Uterus (tissue), 3 donors: ENCODE measurements at regions not wholly inside any gene's neighbourhood (a gene's known extent, or its start where the extent isn't known, plus 50 kb on each side); places are given as distances from the start of the nearest gene placed in this dataset.

Experiments used
- DNase-seq, 2 donors: peaks; one replicate each; pipeline ENCODE4 v3.0.0-alpha.2; 2019 to 2020
- H3K27ac ChIP-seq, 2 donors: fragments of 200-600 bp; sonication (generic); 1 replicate in 1 of 2; 2 replicates in 1 of 2; pipeline ENCODE4 v1.5.1; 2016 to 2018
- H3K27me3 ChIP-seq, 2 donors: fragments of 200-600 bp; sonication (generic); one replicate each; pipeline ENCODE4 v1.5.1; 2018 to 2019; ENCODE audit warnings: control low read depth in 1 of 2
- H3K36me3 ChIP-seq, 2 donors: fragments of 200-600 bp; sonication (generic); one replicate each; pipeline ENCODE4 v1.5.1; 2019; ENCODE audit warnings: control low read depth in 1 of 2
- H3K4me1 ChIP-seq, 2 donors: fragments of 200-600 bp; sonication (generic); one replicate each; pipeline ENCODE4 v1.5.1; 2018 to 2019; ENCODE audit warnings: control low read depth in 1 of 2
- H3K4me3 ChIP-seq, 2 donors: fragments of 200-600 bp; sonication (generic); 1 replicate in 1 of 2; 2 replicates in 1 of 2; pipeline ENCODE4 v1.5.1; 2018 to 2019; ENCODE audit warnings: mild to moderate bottlenecking in 1 of 2
- H3K9me3 ChIP-seq, 2 donors: fragments of 200-600 bp; sonication (generic); one replicate each; pipeline ENCODE4 v1.5.1; 2019; ENCODE audit warnings: control low read depth in 1 of 2
- POLR2A ChIP-seq, 2 donors: fragments of 450-650 bp; IDR thresholded peaks; one replicate each; pipeline ENCODE4 v1.6.1; 2016; ENCODE audit warnings: antibody characterized with exemption in 2 of 2, mild to moderate bottlenecking in 1 of 2, moderate library complexity in 1 of 2
- intact Hi-C: fragments of 100-400 bp; cut with DNase I; formaldehyde crosslinking; loops from one replicate; pipeline ENCODE4 v1.15.1; 2023; ENCODE audit warnings: low total_unique reads
- TF ChIP-seq, protein P1 (sequence below), 4 experiments: fragments of 200-600 bp in 2 of 4; fragments of 450-650 bp in 2 of 4; sonication (generic) in 2 of 4; IDR thresholded peaks; one replicate each; pipeline ENCODE4 v1.5.1; 2016 to 2019; ENCODE audit warnings: antibody characterized with exemption in 4 of 4, mild to moderate bottlenecking in 2 of 4, moderate library complexity in 1 of 4
- donor health status: DM: yes; HTN: yes; CAD: no.

DNA sequence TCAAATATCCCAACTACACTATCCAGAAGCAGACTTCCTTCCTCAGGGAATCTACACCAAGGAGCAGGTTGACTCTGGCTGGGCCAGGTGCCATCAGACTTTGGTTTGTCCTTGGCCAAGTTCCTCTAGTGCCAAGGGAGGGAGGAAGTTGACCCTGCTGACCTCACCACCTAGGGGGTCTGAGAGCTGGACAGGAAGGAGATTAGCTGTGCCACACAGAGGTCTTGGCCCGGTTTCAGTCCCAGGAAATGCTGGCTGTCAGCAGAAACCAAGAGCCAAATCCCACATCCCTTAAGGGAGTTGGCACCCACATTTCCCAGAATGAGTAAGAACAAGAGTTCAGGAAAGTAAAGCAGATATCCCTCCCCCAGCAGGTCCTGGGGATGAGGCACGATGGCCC, 178.2 kb downstream of the SALL1 start:
- intact Hi-C loops, result no loop called here
- H3K4me1 ChIP-seq, result no peaks in the 10 kb centered on the region

DNA sequence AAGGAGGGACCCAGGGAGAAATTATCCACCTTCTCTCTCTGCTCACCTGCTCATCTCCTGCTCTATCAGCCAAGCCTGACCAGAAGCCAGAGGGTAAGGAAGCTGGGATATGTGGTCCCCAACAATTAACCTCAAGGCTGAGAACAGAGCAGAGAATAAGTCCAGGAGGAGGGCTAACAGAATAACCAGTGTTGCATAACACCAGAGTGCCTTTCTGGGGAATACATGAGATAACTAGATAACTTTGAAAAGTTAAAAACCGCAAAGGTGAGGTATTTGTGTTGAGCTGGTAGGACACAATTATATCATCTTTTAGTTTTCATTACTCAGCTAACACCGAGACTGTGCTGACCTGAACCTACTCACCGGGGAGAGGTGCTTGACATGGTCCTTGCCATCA, 180.8 kb downstream of the SALL1 start:
- H3K27ac ChIP-seq, result no peak overlapping the region
- no peak for TF ChIP-seq POLR2A (IDR thresholded peaks at IDR 0.05)
- TF ChIP-seq, protein P1, sequence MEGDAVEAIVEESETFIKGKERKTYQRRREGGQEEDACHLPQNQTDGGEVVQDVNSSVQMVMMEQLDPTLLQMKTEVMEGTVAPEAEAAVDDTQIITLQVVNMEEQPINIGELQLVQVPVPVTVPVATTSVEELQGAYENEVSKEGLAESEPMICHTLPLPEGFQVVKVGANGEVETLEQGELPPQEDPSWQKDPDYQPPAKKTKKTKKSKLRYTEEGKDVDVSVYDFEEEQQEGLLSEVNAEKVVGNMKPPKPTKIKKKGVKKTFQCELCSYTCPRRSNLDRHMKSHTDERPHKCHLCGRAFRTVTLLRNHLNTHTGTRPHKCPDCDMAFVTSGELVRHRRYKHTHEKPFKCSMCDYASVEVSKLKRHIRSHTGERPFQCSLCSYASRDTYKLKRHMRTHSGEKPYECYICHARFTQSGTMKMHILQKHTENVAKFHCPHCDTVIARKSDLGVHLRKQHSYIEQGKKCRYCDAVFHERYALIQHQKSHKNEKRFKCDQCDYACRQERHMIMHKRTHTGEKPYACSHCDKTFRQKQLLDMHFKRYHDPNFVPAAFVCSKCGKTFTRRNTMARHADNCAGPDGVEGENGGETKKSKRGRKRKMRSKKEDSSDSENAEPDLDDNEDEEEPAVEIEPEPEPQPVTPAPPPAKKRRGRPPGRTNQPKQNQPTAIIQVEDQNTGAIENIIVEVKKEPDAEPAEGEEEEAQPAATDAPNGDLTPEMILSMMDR (IDR thresholded peaks at IDR 0.05), result no peak
- no peak for DNase-seq
- no peaks in the 10 kb centered on the region for H3K27me3 ChIP-seq
- no peak overlapping the region for H3K4me3 ChIP-seq
- intact Hi-C loops, result no loop called here
- H3K36me3 ChIP-seq, result no peaks in the 10 kb centered on the region
- no peaks in the 10 kb centered on the region for H3K9me3 ChIP-seq
- no peaks in the 10 kb centered on the region for H3K4me1 ChIP-seq

More for the DNA sequence above, 178.2 kb downstream of the SALL1 start:
- DNase-seq, result no peak
- no peaks in the 10 kb centered on the region for H3K36me3 ChIP-seq
- H3K9me3 ChIP-seq, result no peaks in the 10 kb centered on the region
- no peaks in the 10 kb centered on the region for H3K27me3 ChIP-seq
- no peak overlapping the region for H3K27ac ChIP-seq
- TF ChIP-seq, protein P1 (IDR thresholded peaks at IDR 0.05), result no peak
- no peak for TF ChIP-seq POLR2A (IDR thresholded peaks at IDR 0.05)
- H3K4me3 ChIP-seq, result no peak overlapping the region

DNA sequence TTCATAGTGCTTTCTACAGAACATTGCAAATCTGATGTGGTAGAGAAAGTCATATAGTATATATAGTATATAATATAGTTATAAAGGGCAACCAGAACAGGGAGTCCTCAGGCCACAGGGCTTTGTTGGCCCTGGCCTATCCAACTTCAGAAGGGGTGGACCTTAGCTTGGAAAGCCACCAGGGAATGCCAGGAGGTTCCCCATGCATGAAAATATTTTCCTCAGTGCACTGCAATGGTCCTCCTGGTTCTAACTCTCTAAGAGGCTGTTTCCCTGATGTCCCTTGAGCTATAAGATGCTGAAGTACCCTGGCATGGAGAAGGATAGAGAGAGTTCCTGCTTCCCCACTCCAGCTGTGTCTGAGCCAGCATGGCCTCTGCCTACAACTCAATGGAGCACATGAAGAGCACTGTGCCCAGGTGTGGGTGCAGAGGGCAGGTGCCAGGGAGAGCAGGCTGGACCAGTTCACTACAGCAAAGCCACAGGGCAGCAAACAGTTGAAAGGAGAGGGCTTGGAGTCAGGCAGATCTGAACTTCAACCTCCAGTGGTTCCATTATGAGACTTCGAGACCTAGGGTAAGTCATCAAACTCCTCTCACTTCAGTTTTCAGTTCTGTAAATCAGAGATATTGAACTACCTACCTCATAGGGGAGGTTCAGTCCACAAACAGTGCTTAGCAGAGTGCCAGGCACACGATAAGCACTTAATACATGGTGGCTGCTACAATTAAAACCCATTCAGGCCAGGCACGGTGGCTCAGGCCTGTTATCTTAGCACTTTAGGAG, 183.1 kb downstream of the SALL1 start:
- H3K36me3 ChIP-seq, result no peaks in the 10 kb centered on the region
- H3K4me1 ChIP-seq, result no peaks in the 10 kb centered on the region
- TF ChIP-seq, protein P1 (IDR thresholded peaks at IDR 0.05), result no peak
- no peak for TF ChIP-seq POLR2A (IDR thresholded peaks at IDR 0.05)
- H3K27me3 ChIP-seq, result no peaks in the 10 kb centered on the region
- no peaks in the 10 kb centered on the region for H3K9me3 ChIP-seq
- DNase-seq, result no peak
- no peak overlapping the region for H3K27ac ChIP-seq
- no peak overlapping the region for H3K4me3 ChIP-seq
- intact Hi-C loops, result no loop called here

DNA sequence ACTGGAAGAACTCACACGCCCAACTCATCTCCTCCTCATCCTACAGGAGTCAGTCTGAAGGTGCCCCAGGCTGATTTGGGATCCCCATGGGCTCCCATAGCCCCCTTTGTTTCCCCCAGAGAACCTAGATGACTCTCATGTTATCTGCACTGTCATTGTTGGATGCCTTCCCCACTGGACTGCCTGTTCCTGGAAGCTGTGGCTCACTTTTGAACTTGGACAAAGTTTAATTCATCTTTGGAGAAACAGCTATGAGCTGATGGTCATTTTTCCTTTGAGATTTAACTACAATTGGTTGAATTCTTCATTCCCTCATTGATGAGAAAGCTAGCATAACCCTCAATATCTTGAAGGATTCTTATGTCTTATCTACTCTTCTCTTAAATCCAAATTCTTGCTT, 186.6 kb downstream of the SALL1 start:
- no peaks in the 10 kb centered on the region for H3K9me3 ChIP-seq
- H3K27me3 ChIP-seq, result no peaks in the 10 kb centered on the region
- TF ChIP-seq, protein P1 (IDR thresholded peaks at IDR 0.05), result no peak
- no peak for TF ChIP-seq POLR2A (IDR thresholded peaks at IDR 0.05)
- H3K36me3 ChIP-seq, result no peaks in the 10 kb centered on the region
- no peak for DNase-seq
- H3K4me3 ChIP-seq, result no peak overlapping the region
- intact Hi-C loops, result no loop called here
- no peak overlapping the region for H3K27ac ChIP-seq
- H3K4me1 ChIP-seq, result no peaks in the 10 kb centered on the region

DNA sequence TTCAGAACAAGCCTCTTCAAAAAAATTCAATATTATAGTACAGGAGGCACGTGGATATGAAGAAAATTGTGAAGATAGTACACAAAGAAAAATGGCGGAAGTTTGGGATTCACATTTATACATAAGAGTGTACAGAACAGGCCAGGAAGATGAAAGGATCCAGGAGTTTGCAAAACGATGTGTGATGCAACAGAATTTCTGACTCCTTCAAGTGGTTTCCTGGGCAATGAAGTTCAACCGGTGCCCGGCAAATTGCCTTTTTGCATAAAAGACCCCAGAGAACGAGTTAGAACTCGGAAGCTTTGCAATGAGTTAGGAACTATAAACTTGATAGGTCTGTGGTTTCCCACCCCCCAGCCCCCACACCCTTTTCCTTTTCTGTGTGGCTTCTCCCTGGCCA, 189.1 kb downstream of the SALL1 start:
- TF ChIP-seq POLR2A (IDR thresholded peaks at IDR 0.05), result no peak
- TF ChIP-seq, protein P1 (IDR thresholded peaks at IDR 0.05), result no peak
- no peaks in the 10 kb centered on the region for H3K4me1 ChIP-seq
- no peaks in the 10 kb centered on the region for H3K27me3 ChIP-seq
- no peak overlapping the region for H3K4me3 ChIP-seq
- intact Hi-C loops, result no loop called here
- H3K9me3 ChIP-seq, result no peaks in the 10 kb centered on the region
- no peaks in the 10 kb centered on the region for H3K36me3 ChIP-seq
- no peak for DNase-seq
- no peak overlapping the region for H3K27ac ChIP-seq
